H9 (cell line): ENCODE measurements at regions not wholly inside any gene's neighbourhood (a gene's known extent, or its start where the extent isn't known, plus 50 kb on each side); places are given as distances from the start of the nearest gene placed in this dataset.
"Not testable (repeated sequence)": the region's sequence is repeated elsewhere in the genome, so short reads cannot be mapped to it uniquely, and the experiment has no call there.

Experiments used
- DNase-seq: peaks from one replicate; pipeline ENCODE4 v3.0.0-alpha.2; 2017
- H2AFZ ChIP-seq: one replicate; pipeline ENCODE4 v1.6.1; 2013; ENCODE audit warnings: mild to moderate bottlenecking, low read length, control low read depth, moderate library complexity
- H2AK5ac ChIP-seq: 2 replicates; pipeline ENCODE4 v1.6.1; 2013; ENCODE audit warnings: low read length, control low read depth, mixed read lengths; ENCODE audit not compliant: insufficient read length
- H2BK120ac ChIP-seq: one replicate; pipeline ENCODE4 v1.6.1; 2013; ENCODE audit warnings: low read depth, mild to moderate bottlenecking, low read length, control low read depth, inconsistent platforms; ENCODE audit not compliant: poor library complexity, severe bottlenecking
- H2BK12ac ChIP-seq: 2 replicates; pipeline ENCODE4 v1.6.1; 2013; ENCODE audit warnings: low read length, control low read depth, mixed read lengths, low read depth; ENCODE audit not compliant: insufficient read length
- H2BK15ac ChIP-seq: 2 replicates; pipeline ENCODE4 v1.6.1; 2013; ENCODE audit warnings: low read depth, low read length, control low read depth
- H2BK20ac ChIP-seq: one replicate; pipeline ENCODE4 v1.6.1; 2013; ENCODE audit warnings: low read depth, mild to moderate bottlenecking, low read length, control low read depth, inconsistent platforms; ENCODE audit not compliant: poor library complexity, severe bottlenecking
- H2BK5ac ChIP-seq: 2 replicates; pipeline ENCODE4 v1.6.1; 2013; ENCODE audit warnings: low read length, control low read depth, mixed read lengths; ENCODE audit not compliant: insufficient read length
- H3K14ac ChIP-seq: 2 replicates; pipeline ENCODE4 v1.6.1; 2013; ENCODE audit warnings: low read length, control low read depth; ENCODE audit not compliant: insufficient read depth
- H3K18ac ChIP-seq: 2 replicates; pipeline ENCODE4 v1.6.1; 2013; ENCODE audit warnings: low read depth, mild to moderate bottlenecking, mixed read lengths, low read length, control low read depth; ENCODE audit not compliant: insufficient read length
- H3K23ac ChIP-seq: 2 replicates; pipeline ENCODE4 v1.6.1; 2013; ENCODE audit warnings: low read length, control low read depth, mixed read lengths, low read depth; ENCODE audit not compliant: insufficient read length
- H3K23me2 ChIP-seq: 2 replicates; pipeline ENCODE4 v1.6.1; 2013; ENCODE audit warnings: low read depth, mild to moderate bottlenecking, mixed read lengths, low read length, control low read depth; ENCODE audit not compliant: insufficient read length, poor library complexity, severe bottlenecking
- H3K27ac ChIP-seq: 2 replicates; pipeline ENCODE4 v1.5.1; 2013; ENCODE audit warnings: low read length, control low read depth, mixed read lengths, low read depth; ENCODE audit not compliant: insufficient read length
- H3K27me3 ChIP-seq: 2 replicates; pipeline ENCODE4 v1.6.1; 2013; ENCODE audit warnings: low read length, control low read depth, inconsistent platforms; ENCODE audit not compliant: insufficient read depth
- H3K4ac ChIP-seq: 2 replicates; pipeline ENCODE4 v1.6.1; 2013; ENCODE audit warnings: low read depth, mild to moderate bottlenecking, control low read depth, inconsistent platforms, low read length, moderate library complexity
- H3K4me1 ChIP-seq: 2 replicates; pipeline ENCODE4 v1.6.1; 2013; ENCODE audit warnings: low read length, control low read depth, inconsistent platforms; ENCODE audit not compliant: insufficient read depth
- H3K4me2 ChIP-seq: 2 replicates; pipeline ENCODE4 v1.6.1; 2013; ENCODE audit warnings: low read length, control low read depth, mixed read lengths; ENCODE audit not compliant: insufficient read length, insufficient read depth
- H3K56ac ChIP-seq: 2 replicates; pipeline ENCODE4 v1.6.1; 2013; ENCODE audit warnings: low read depth, mild to moderate bottlenecking, mixed read lengths, low read length, control low read depth; ENCODE audit not compliant: insufficient read length
- H3K79me1 ChIP-seq: 2 replicates; pipeline ENCODE4 v1.6.1; 2013; ENCODE audit warnings: low read depth, mild to moderate bottlenecking, moderate library complexity, low read length, control low read depth, inconsistent platforms; ENCODE audit not compliant: insufficient read depth, poor library complexity, severe bottlenecking
- H3K79me2 ChIP-seq: 2 replicates; pipeline ENCODE4 v1.6.1; 2013; ENCODE audit warnings: low read length, control low read depth, inconsistent platforms; ENCODE audit not compliant: insufficient read depth
- H3K9ac ChIP-seq: 2 replicates; pipeline ENCODE4 v1.6.1; 2013; ENCODE audit warnings: low read length, control low read depth, mixed read lengths; ENCODE audit not compliant: insufficient read length; ENCODE audit errors: extremely low read depth
- H3K9me3 ChIP-seq: one replicate; pipeline ENCODE4 v1.6.1; 2013; ENCODE audit warnings: low read depth, low read length, inconsistent platforms; ENCODE audit not compliant: control insufficient read depth
- H3T11ph ChIP-seq: one replicate; pipeline ENCODE4 v1.6.1; 2013; ENCODE audit warnings: mild to moderate bottlenecking, low read length, control low read depth, inconsistent platforms
- H4K20me1 ChIP-seq: one replicate; pipeline ENCODE4 v1.6.1; 2013; ENCODE audit not compliant: control insufficient read depth, insufficient read length, insufficient read depth
- H4K5ac ChIP-seq: 2 replicates; pipeline ENCODE4 v1.6.1; 2013; ENCODE audit warnings: low read depth, mild to moderate bottlenecking, mixed read lengths, low read length, control low read depth; ENCODE audit not compliant: insufficient read length
- H4K8ac ChIP-seq: replicated peaks from 2 replicates; pipeline ENCODE4 v1.6.1; 2013; ENCODE audit warnings: low read length, control low read depth, mixed read lengths, low read depth; ENCODE audit not compliant: insufficient read length
- H4K91ac ChIP-seq: 2 replicates; pipeline ENCODE4 v1.6.1; 2013; ENCODE audit warnings: low read depth, mild to moderate bottlenecking, moderate library complexity, mixed read lengths, low read length, control low read depth; ENCODE audit not compliant: insufficient read length
- H3K27ac Mint-ChIP-seq, 3 experiments: 2 replicates in 2 of 3; 3 replicates in 1 of 3; pipeline ENCODE4 v1.8.0; 2020 to 2021; ENCODE audit warnings: mixed read lengths in 3 of 3, mild to moderate bottlenecking in 1 of 3, moderate library complexity in 1 of 3
- H3K27me3 Mint-ChIP-seq: 2 replicates; pipeline ENCODE4 v1.8.0; 2021; ENCODE audit warnings: low read depth, mild to moderate bottlenecking, moderate library complexity, mixed read lengths
- H3K36me3 Mint-ChIP-seq, 3 experiments: 2 replicates in 2 of 3; 3 replicates in 1 of 3; pipeline ENCODE4 v1.8.0; 2020 to 2021; ENCODE audit warnings: low read depth in 3 of 3, mixed read lengths in 3 of 3; ENCODE audit not compliant: insufficient read depth in 1 of 3
- H3K4me1 Mint-ChIP-seq, 2 experiments: 2 replicates each; pipeline ENCODE4 v1.8.0; 2020; ENCODE audit warnings: mixed read lengths in 2 of 2
- H3K4me3 Mint-ChIP-seq, 2 experiments: 2 replicates in 1 of 2; 3 replicates in 1 of 2; pipeline ENCODE4 v1.8.0; 2020 to 2021; ENCODE audit warnings: mild to moderate bottlenecking in 2 of 2, mixed read lengths in 2 of 2, moderate library complexity in 1 of 2
- H3K9me3 Mint-ChIP-seq, 2 experiments: 2 replicates in 1 of 2; 3 replicates in 1 of 2; pipeline ENCODE4 v1.8.0; 2020; ENCODE audit warnings: mild to moderate bottlenecking in 2 of 2, mixed read lengths in 2 of 2, moderate library complexity in 1 of 2
- WGBS: extraction: QIAGEN DNeasy Blood & Tissue Kit; methylation state at CpG from one replicate; pipeline ENCODE4 v1.1.7; 2013; ENCODE audit warnings: missing lambda C conversion rate, low lambda C conversion rate, mixed read lengths; ENCODE audit not compliant: insufficient read length; ENCODE audit errors: extremely low coverage; 5-methylcytosine and 5-hydroxymethylcytosine counted together

GRCh38 chr15:22158243-22158642 is 77.9 kb downstream of the OR4M2 start:
- not testable (repeated sequence) for H3K56ac ChIP-seq, H2AK5ac ChIP-seq, H3K4me1 ChIP-seq

GRCh38 chr15:22160283-22160682 is 80.0 kb downstream of the OR4M2 start:
- not testable (repeated sequence) for H3K56ac ChIP-seq, H2BK15ac ChIP-seq, H3K27ac ChIP-seq, H2BK12ac ChIP-seq, H2BK20ac ChIP-seq, H4K91ac ChIP-seq, H3K9me3 ChIP-seq, H3K23me2 ChIP-seq, H3K18ac ChIP-seq, H3K4me2 ChIP-seq, H3K79me2 ChIP-seq, H4K5ac ChIP-seq, H3K4ac ChIP-seq, H3K27me3 ChIP-seq, H3K23ac ChIP-seq, H3K27ac Mint-ChIP-seq, H2BK5ac ChIP-seq, DNase-seq, H3T11ph ChIP-seq, H3K14ac ChIP-seq, H3K9ac ChIP-seq, H3K4me1 ChIP-seq, H3K27me3 Mint-ChIP-seq, H2AFZ ChIP-seq, H4K20me1 ChIP-seq, H3K4me3 Mint-ChIP-seq, H2AK5ac ChIP-seq, H3K4me1 Mint-ChIP-seq, H3K79me1 ChIP-seq, H2BK120ac ChIP-seq, H3K9me3 Mint-ChIP-seq, H3K36me3 Mint-ChIP-seq, H4K8ac ChIP-seq
- WGBS, result no CpG with 5 or more reads among the region's 8 CpGs

More at GRCh38 chr15:22158243-22158642, 77.9 kb downstream of the OR4M2 start:
- H4K20me1 ChIP-seq, H4K8ac ChIP-seq, H4K5ac ChIP-seq, H3K9me3 ChIP-seq, H3K4me1 Mint-ChIP-seq, H3K4me2 ChIP-seq, H3K27ac Mint-ChIP-seq, H2BK15ac ChIP-seq, H3K18ac ChIP-seq, H3K79me1 ChIP-seq, H3K27me3 ChIP-seq, H3K79me2 ChIP-seq, H3K27ac ChIP-seq, H3K9ac ChIP-seq, H3K36me3 Mint-ChIP-seq, H3K14ac ChIP-seq, H3K9me3 Mint-ChIP-seq, H3K4ac ChIP-seq, H2BK20ac ChIP-seq, H4K91ac ChIP-seq, H3T11ph ChIP-seq, H3K27me3 Mint-ChIP-seq, H2BK120ac ChIP-seq, H2BK5ac ChIP-seq, H2AFZ ChIP-seq, H3K4me3 Mint-ChIP-seq, H3K23me2 ChIP-seq, H3K23ac ChIP-seq, DNase-seq, H2BK12ac ChIP-seq: not testable (repeated sequence)
- WGBS, result no CpG with 5 or more reads among the region's 6 CpGs
